ENCODE measurements at regions not wholly inside any gene's neighbourhood (a gene's known extent, or its start where the extent isn't known, plus 50 kb on each side); places are given as distances from the start of the nearest gene placed in this dataset.

GRCh38 chr2:121944072-121944831, 188.8 kb downstream of the TSN start:
- no peak for TF ChIP-seq EZH2phosphoT487 (IDR thresholded peaks at IDR 0.05)
- no peak for TF ChIP-seq EZH2 (IDR thresholded peaks at IDR 0.05)

All from neural progenitor cell (in vitro differentiated cells).